Cardiac fibroblast (primary cell): ENCODE measurements at regions not wholly inside any gene's neighbourhood (a gene's known extent, or its start where the extent isn't known, plus 50 kb on each side); places are given as distances from the start of the nearest gene placed in this dataset.

Experiments used
- DNase-seq, 2 donors: peaks; one replicate each; pipeline versions ENCODE4 v3.0.0 to v3.0.0-alpha.2; 2010; ENCODE audit warnings: low read depth in 2 of 2
- H3K4me3 ChIP-seq, 2 donors: replicated peaks in 1 of 2; 1 replicate in 1 of 2; 2 replicates in 1 of 2; pipeline ENCODE4 v1.5.1; 2011; ENCODE audit warnings: low read depth in 2 of 2, low read length in 2 of 2, mild to moderate bottlenecking in 2 of 2, moderate library complexity in 1 of 2
- TF ChIP-seq, protein P1 (sequence below): IDR thresholded peaks from one replicate; pipeline ENCODE4 v1.5.1; 2011; ENCODE audit warnings: low read depth, mild to moderate bottlenecking, low read length, inconsistent platforms

DNA sequence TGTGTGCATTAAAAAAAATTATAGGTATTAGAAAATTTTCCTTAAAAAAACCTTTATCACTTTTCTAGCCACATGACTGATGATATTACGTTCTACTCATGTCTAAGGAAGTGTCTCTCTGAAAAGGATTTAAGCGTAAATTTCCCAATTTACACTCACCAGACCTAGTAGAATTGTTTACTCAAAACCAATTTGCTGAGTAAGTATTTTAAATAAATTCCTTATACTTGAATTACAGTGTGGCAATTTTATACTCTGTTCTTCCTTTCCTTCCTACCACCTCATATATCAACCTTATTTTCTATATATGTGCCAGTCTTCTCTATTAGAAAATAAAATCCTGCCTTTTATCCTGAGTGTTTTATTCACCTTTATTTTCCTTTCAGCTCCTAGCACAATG is 1035.1 kb downstream of the TRHDE start:
- no peak for DNase-seq
- TF ChIP-seq, protein P1, sequence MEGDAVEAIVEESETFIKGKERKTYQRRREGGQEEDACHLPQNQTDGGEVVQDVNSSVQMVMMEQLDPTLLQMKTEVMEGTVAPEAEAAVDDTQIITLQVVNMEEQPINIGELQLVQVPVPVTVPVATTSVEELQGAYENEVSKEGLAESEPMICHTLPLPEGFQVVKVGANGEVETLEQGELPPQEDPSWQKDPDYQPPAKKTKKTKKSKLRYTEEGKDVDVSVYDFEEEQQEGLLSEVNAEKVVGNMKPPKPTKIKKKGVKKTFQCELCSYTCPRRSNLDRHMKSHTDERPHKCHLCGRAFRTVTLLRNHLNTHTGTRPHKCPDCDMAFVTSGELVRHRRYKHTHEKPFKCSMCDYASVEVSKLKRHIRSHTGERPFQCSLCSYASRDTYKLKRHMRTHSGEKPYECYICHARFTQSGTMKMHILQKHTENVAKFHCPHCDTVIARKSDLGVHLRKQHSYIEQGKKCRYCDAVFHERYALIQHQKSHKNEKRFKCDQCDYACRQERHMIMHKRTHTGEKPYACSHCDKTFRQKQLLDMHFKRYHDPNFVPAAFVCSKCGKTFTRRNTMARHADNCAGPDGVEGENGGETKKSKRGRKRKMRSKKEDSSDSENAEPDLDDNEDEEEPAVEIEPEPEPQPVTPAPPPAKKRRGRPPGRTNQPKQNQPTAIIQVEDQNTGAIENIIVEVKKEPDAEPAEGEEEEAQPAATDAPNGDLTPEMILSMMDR = no peak
- no peak overlapping the region for H3K4me3 ChIP-seq

DNA sequence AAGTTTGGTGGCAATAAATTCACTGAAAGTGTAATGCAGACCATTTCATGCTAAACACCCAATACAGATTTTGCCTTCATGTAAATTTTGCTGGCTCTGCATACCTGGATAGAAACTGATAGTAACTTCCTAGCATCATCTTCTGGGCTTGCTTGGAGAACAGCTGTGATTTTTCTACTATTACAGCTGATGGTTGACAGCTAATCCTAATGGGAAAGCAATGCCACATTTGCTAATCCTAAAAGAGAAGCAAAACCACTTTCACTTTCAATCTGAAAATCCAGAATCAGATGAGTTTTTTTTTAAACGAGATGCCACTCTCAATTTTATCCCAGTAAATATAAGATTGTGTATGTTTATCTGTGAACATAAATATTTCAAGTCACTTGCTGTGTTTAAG is 1035.9 kb downstream of the TRHDE start:
- no peak overlapping the region for H3K4me3 ChIP-seq
- DNase-seq = no peak
- TF ChIP-seq, protein P1 = no peak

DNA sequence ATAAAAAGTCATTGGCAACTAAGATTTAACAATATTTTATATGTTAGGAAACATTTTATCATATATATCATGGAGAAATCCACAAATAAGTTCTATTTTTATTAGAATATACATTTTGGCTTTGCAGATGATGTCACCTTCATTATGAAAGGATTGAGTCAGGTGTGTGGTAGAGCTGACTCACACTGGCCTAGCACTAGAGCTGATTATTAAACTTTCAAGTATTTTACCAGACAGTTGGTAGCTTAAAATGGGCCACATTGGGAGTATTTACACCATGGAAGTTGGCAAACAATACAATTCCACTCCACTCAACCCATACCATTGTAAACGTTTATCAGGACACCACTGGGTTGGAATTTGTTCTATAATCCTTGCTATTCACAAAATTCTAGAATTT is 1036.6 kb downstream of the TRHDE start:
- H3K4me3 ChIP-seq = no peak overlapping the region
- no peak for DNase-seq
- TF ChIP-seq, protein P1 = no peak

DNA sequence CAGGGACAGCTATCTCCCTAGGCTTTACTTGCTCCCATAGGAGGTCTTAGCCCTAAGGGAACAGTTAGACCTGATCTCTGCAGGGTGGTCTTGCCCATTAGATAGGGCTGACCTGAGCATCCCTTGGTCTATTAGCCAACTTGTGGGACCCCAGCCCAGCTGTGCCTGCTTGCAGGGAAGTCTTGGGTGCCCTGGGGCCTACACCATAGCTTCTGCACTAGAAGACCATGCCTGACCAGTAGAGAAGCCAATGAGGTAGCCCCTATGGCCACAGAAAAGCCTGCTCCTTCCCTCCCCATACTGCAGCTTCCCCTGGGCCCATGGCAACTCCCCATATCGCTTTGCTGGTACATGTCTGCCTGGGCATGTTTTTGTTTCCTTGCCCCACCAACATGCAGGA is 1049.1 kb downstream of the TRHDE start:
- TF ChIP-seq, protein P1 = no peak
- H3K4me3 ChIP-seq = no peak overlapping the region
- DNase-seq = no peak

DNA sequence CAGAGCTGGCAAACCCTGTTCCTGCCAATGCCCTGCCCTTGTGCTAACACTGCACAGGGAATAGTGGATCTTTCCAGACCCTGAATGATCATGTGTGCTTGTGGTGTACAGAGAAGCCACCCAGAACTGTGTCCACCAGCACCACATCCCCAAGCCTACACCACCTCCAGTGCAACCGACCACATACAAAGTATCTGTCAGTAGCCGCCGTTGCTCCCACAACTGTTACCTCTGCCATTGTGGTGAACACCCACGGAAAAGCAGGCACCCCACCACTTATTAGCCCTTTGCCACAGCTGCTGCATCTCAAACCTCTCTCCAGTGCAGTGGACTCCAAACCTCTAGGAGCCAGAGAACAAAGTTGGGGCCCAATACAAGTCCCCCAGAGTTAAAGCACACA is 1049.6 kb downstream of the TRHDE start:
- DNase-seq = no peak
- H3K4me3 ChIP-seq = no peak overlapping the region
- TF ChIP-seq, protein P1 = no peak

DNA sequence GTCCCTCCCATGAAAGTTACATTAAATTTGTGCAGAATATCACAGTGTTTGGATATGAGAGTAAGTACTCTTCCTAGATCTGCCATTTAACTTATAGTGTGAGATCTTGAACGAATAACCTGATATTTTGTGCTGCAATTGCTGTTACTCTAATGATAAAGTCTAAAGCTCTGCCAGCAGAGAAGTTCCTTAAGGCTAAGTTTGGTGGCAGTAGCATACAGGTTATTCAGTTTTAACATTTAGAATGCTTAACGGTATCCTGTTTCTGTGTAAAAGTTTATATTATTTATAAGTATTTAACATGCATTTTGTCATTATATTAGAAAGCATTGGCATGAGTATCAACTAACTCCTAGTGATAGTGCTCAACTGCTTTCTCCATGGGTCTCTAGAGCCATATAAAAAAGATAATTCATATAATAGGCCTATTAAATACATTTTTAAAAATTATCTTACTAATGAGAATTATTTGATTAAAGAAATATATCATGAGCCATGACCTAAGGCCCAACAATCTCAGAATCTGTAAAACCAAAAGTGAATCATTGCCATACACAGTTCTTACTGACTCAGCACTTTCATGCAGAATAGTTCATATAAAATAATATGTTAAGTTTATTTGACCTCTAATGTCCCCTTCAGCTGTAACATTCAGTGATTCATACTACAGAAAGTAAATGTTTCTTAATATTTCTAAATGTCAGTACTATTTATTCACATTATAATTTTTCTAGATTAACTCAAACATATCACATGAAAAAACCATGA is 1058.6 kb downstream of the TRHDE start:
- no peak for DNase-seq
- no peak overlapping the region for H3K4me3 ChIP-seq
- TF ChIP-seq, protein P1 = no peak
